CD14-positive monocyte (primary cell): ENCODE measurements at regions not wholly inside any gene's neighbourhood (a gene's known extent, or its start where the extent isn't known, plus 50 kb on each side); places are given as distances from the start of the nearest gene placed in this dataset.

Source experiments
- DNase-seq, 3 donors: peaks; one replicate each; pipeline ENCODE4 v3.0.0-alpha.2; 2011 to 2022
- H2AFZ ChIP-seq: 2 replicates; pipeline ENCODE4 v1.6.0; 2012; ENCODE audit warnings: mild to moderate bottlenecking, low read depth, low read length, inconsistent platforms; ENCODE audit not compliant: insufficient read depth, poor library complexity, severe bottlenecking
- H3K27ac ChIP-seq, 2 donors: 1 replicate in 1 of 2; 2 replicates in 1 of 2; pipeline ENCODE4 v1.5.1; 2012 to 2013; ENCODE audit warnings: low read length in 2 of 2, control low read depth in 1 of 2, inconsistent platforms in 1 of 2, low read depth in 1 of 2, mild to moderate bottlenecking in 1 of 2
- H3K27me3 ChIP-seq, 2 donors: one replicate each; pipeline versions ENCODE4 v1.6.0 to v1.6.1; 2011 to 2013; ENCODE audit warnings: low read length in 2 of 2; ENCODE audit not compliant: control insufficient read depth in 2 of 2, insufficient read depth in 2 of 2
- H3K36me3 ChIP-seq, 2 donors: replicated peaks in 1 of 2; 1 replicate in 1 of 2; 2 replicates in 1 of 2; pipeline versions ENCODE4 v1.5.1 to v1.6.1; 2012 to 2013; ENCODE audit warnings: low read length in 2 of 2, control low read depth in 1 of 2, inconsistent platforms in 1 of 2, mild to moderate bottlenecking in 1 of 2; ENCODE audit not compliant: insufficient read depth in 2 of 2, control insufficient read depth in 1 of 2
- H3K4me1 ChIP-seq, 2 donors: 1 replicate in 1 of 2; 2 replicates in 1 of 2; pipeline versions ENCODE4 v1.5.1 to v1.6.1; 2012 to 2013; ENCODE audit warnings: low read length in 2 of 2, control low read depth in 1 of 2, inconsistent platforms in 1 of 2, mild to moderate bottlenecking in 1 of 2, moderate library complexity in 1 of 2; ENCODE audit not compliant: insufficient read depth in 2 of 2, control insufficient read depth in 1 of 2
- H3K4me2 ChIP-seq: replicated peaks from 2 replicates; pipeline ENCODE3; 2012; ENCODE audit warnings: low read length, moderate library complexity, mild to moderate bottlenecking; ENCODE audit not compliant: poor library complexity, severe bottlenecking; ENCODE audit errors: extremely low read depth
- H3K4me3 ChIP-seq, 3 experiments: fragments of 200-600 bp in 1 of 3; sonication (generic) in 1 of 3; replicated peaks in 1 of 3; 1 replicate in 2 of 3; 2 replicates in 1 of 3; pipeline ENCODE4 v1.5.1; 2011 to 2013; ENCODE audit warnings: low read length in 3 of 3, mild to moderate bottlenecking in 3 of 3, control low read depth in 2 of 3, low read depth in 2 of 3, inconsistent platforms in 1 of 3, moderate library complexity in 1 of 3
- H3K79me2 ChIP-seq: 2 replicates; pipeline ENCODE4 v1.6.0; 2012; ENCODE audit warnings: mild to moderate bottlenecking, control low read depth, inconsistent platforms, low read length, moderate library complexity; ENCODE audit not compliant: insufficient read depth
- H3K9ac ChIP-seq: 2 replicates; pipeline ENCODE4 v1.6.0; 2017; ENCODE audit warnings: low read length, mild to moderate bottlenecking; ENCODE audit not compliant: insufficient read depth, poor library complexity, severe bottlenecking
- H3K9me3 ChIP-seq, 2 donors: replicated peaks in 1 of 2; 1 replicate in 1 of 2; 2 replicates in 1 of 2; pipeline versions ENCODE4 v1.5.1 to v1.6.1; 2012 to 2013; ENCODE audit warnings: low read length in 2 of 2, control low read depth in 1 of 2; ENCODE audit not compliant: control insufficient read depth in 1 of 2, insufficient read depth in 1 of 2
- H4K20me1 ChIP-seq: 2 replicates; pipeline ENCODE4 v1.6.0; 2012; ENCODE audit warnings: mild to moderate bottlenecking, low read length, control low read depth, moderate library complexity; ENCODE audit not compliant: insufficient read depth
- H3K27ac Mint-ChIP-seq, 7 donors: one replicate each; pipeline ENCODE4 v1.8.0; 2020; ENCODE audit warnings: mild to moderate bottlenecking in 7 of 7, mixed read lengths in 7 of 7, moderate library complexity in 6 of 7, inconsistent platforms in 2 of 7
- H3K27me3 Mint-ChIP-seq, 3 donors: one replicate each; pipeline ENCODE4 v1.8.0; 2021 to 2022; ENCODE audit warnings: low read depth in 3 of 3, mild to moderate bottlenecking in 3 of 3, mixed read lengths in 3 of 3, moderate library complexity in 3 of 3, inconsistent platforms in 1 of 3
- H3K36me3 Mint-ChIP-seq, 2 donors: one replicate each; pipeline ENCODE4 v1.8.0; 2020; ENCODE audit warnings: mixed read lengths in 2 of 2, inconsistent platforms in 1 of 2, mild to moderate bottlenecking in 1 of 2
- H3K4me1 Mint-ChIP-seq: one replicate; pipeline ENCODE4 v1.8.0; 2020; ENCODE audit warnings: mild to moderate bottlenecking, mixed read lengths
- H3K4me3 Mint-ChIP-seq, 2 donors: one replicate each; pipeline ENCODE4 v1.8.0; 2020; ENCODE audit warnings: mild to moderate bottlenecking in 2 of 2, mixed read lengths in 2 of 2, moderate library complexity in 1 of 2
- H3K9me3 Mint-ChIP-seq, 7 donors: one replicate each; pipeline ENCODE4 v1.8.0; 2020 to 2022; ENCODE audit warnings: mixed read lengths in 7 of 7, mild to moderate bottlenecking in 6 of 7, moderate library complexity in 6 of 7, inconsistent platforms in 2 of 7
- CTCF ChIP-seq: fragments of 200-600 bp; IDR thresholded peaks from one replicate; pipeline ENCODE4 v1.8.0; 2022; ENCODE audit warnings: antibody characterized with exemption, mild to moderate bottlenecking
- WGBS: methylation state at CpG from one replicate; pipeline ENCODE4 v1.1.5; 2013; ENCODE audit warnings: missing lambda C conversion rate; ENCODE audit not compliant: insufficient coverage; 5-methylcytosine and 5-hydroxymethylcytosine counted together
- intact Hi-C, 2 donors: fragments of 100-400 bp; cut with micrococcal nuclease; formaldehyde crosslinking; loops; one replicate each; pipeline versions ENCODE4 v1.15.0 to v1.15.1; 2023

GRCh38 chrX:16267431-16267830 lies 100.2 kb downstream of the MAGEB17 start:
- Histone ChIP-seq H3K4me1 (no peaks in the 10 kb centered on the region), H2AFZ (no peak overlapping the region), H3K9me3 (no peaks in the 10 kb centered on the region), H3K9ac (no peak overlapping the region), H3K36me3 (no peaks in the 10 kb centered on the region), H3K4me3 (no peak overlapping the region), H3K4me2 (no peak overlapping the region), H3K27ac (no peak overlapping the region), H3K27me3 (peaks cover 0 to 20% of the 10 kb centered on the region in 2 donors), H3K79me2 (no peaks in the 10 kb centered on the region), H4K20me1 (no peaks in the 10 kb centered on the region)
- H3K27me3 Mint-ChIP-seq: peaks cover 2 to 8% (median 3%) of the 10 kb centered on the region in 3 donors
- H3K4me1 Mint-ChIP-seq: no peaks in the 10 kb centered on the region
- DNase-seq: no peak
- WGBS: no CpG with 5 or more reads among the region's 1 CpG
- no peak overlapping the region for H3K4me3 Mint-ChIP-seq
- no peaks in the 10 kb centered on the region for H3K36me3 Mint-ChIP-seq
- intact Hi-C loops: no loop called here
- TF ChIP-seq CTCF: no peak
- H3K27ac Mint-ChIP-seq: no peak overlapping the region
- H3K9me3 Mint-ChIP-seq: peaks cover 0 to 9% (median 2%) of the 10 kb centered on the region in 7 donors

DNA sequence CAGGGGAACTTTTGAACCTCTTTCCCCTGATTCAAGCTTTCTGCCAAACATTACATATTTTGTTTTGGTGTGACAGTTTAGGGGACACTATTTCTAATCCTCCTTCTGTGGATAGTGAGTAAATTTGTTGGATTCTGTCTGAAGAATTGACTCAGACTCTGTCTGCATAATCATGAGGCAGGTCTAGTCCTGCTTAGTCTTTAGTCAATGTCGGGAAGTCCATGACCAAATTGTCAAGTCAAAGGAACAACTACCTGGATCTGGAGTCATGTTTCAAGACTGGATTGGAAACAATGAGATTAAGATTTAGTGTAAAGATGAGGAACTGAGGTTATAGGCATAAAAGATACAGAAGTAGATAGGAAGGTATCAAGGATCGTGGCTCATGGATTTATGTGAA lies 100.9 kb downstream of the MAGEB17 start:
- Histone ChIP-seq H3K79me2 (no peaks in the 10 kb centered on the region), H3K4me2 (no peak overlapping the region), H2AFZ (no peak overlapping the region), H3K27me3 (peaks cover 0 to 15% of the 10 kb centered on the region in 2 donors), H3K4me1 (no peaks in the 10 kb centered on the region), H3K36me3 (no peaks in the 10 kb centered on the region), H4K20me1 (no peaks in the 10 kb centered on the region), H3K4me3 (no peak overlapping the region), H3K9ac (no peak overlapping the region), H3K9me3 (no peaks in the 10 kb centered on the region), H3K27ac (no peak overlapping the region)
- TF ChIP-seq CTCF: no peak
- DNase-seq: no peak
- intact Hi-C loops: no loop called here
- no peak overlapping the region for H3K4me3 Mint-ChIP-seq
- H3K36me3 Mint-ChIP-seq: no peaks in the 10 kb centered on the region
- no peaks in the 10 kb centered on the region for H3K4me1 Mint-ChIP-seq
- 100% methylated on average over 1 of the region's 2 CpGs for WGBS
- no peak overlapping the region for H3K27ac Mint-ChIP-seq
- peaks cover 0 to 6% (median 3%) of the 10 kb centered on the region in 3 donors for H3K27me3 Mint-ChIP-seq
- peaks cover 0 to 9% (median 2%) of the 10 kb centered on the region in 7 donors for H3K9me3 Mint-ChIP-seq
